DMS79 (cell line): ENCODE measurements at regions not wholly inside any gene's neighbourhood (a gene's known extent, or its start where the extent isn't known, plus 50 kb on each side); places are given as distances from the start of the nearest gene placed in this dataset.
"Not testable (repeated sequence)": the region's sequence is repeated elsewhere in the genome, so short reads cannot be mapped to it uniquely, and the experiment has no call there.

Source experiments
- DNase-seq: peaks from one replicate; lab custom pipeline; 2025; lab: John Stamatoyannopoulos, UW

DNA sequence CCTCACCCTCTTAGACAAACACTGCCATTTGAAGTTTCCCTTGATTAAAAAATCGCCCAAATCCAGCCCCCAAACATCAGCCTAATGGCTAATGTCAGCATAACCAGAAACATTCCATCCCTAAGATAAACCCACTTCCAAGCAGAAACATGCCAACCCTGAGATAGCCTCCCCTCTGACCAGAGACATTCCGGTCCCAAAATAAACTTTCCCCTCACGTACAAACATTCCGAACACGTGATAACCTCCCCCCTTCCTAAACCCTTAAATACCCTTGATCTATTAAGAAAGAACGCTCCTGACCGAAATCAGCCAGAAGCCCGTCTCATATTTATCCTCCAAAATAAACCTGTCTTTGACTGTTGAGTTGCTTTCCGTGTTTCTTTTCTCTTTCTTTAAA is 237.2 kb downstream of the ASMT start:
- DNase-seq: no peak

GRCh38 chrX:1853447-1853846 is 238.6 kb downstream of the ASMT start:
- no peak for DNase-seq

GRCh38 chrX:1853916-1854315 is 239.1 kb downstream of the ASMT start:
- no peak for DNase-seq

DNA sequence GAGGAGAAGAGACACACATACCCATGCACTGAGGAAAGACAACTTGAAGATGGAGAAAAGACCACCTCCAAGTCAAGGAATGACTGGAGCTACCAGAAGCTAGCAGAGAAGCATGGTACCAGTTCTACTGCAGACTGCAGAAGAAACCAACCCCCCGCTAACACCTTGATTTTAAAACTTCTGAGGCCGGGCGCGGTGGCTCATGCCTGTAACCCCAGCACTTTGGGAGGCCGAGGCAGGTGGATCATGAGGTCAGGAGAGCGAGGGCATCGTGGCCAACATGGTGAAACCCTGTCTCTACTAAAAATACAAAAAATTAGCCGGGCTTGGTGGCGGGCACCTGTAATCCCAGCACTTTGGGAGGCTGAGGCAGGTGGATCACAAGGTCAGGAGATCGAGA is 240.0 kb downstream of the ASMT start:
- not testable (repeated sequence) for DNase-seq

GRCh38 chrX:1859266-1859665 is 244.4 kb downstream of the ASMT start:
- DNase-seq: not testable (repeated sequence)

- no peak for DNase-seq
These were observed 246.2 kb downstream of the ASMT start for GRCh38 chrX:1860936-1861594.

- DNase-seq: not testable (repeated sequence)
These were observed 249.1 kb downstream of the ASMT start for GRCh38 chrX:1863995-1864394.

- no peak for DNase-seq
These were observed 255.6 kb downstream of the ASMT start for GRCh38 chrX:1870421-1870820.

DNA sequence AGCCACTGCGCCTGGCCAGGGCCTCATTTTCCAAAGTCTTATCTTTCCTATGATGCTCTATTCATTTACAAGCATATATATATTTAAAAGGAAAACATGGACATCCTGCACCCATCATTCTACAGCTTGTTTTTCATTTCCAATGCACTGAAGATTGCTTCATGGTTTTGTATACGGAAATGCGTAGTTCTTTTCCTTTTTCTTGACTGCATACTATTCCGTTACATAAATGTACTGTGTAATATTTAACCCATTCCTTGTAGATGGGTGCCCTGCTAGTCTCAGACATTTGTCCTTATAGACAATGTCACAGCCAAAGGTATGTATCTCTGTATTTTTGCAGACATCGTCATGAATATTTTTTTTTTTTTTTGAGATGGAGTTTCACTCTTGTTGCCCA is 257.0 kb downstream of the ASMT start:
- no peak for DNase-seq

- no peak for DNase-seq
These were observed 258.8 kb downstream of the ASMT start for GRCh38 chrX:1873671-1874070.

DNA sequence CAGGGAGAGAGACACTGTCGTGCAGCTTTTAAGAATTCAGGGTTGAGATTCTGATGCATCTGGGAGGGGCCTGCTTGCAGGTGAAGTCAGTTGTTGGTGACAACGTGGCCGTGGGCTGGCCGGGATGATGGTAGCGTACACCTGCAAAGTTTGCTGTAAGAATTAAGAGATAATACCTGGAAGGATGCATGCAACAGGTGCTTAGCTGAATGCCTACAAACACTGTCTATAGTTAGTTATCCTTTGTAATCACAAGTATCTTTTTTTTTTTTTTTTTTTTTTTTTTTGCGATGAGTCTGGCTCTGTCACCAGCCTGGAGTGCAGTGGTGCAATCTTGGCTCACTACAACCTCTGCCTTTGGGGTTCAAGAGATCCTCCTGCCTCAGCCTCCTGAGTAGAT is 259.6 kb downstream of the ASMT start:
- no peak for DNase-seq

- no peak for DNase-seq
These were observed 260.0 kb downstream of the ASMT start for GRCh38 chrX:1874899-1875298.

- no peak for DNase-seq
These were observed 261.2 kb downstream of the ASMT start for GRCh38 chrX:1876041-1876440.

DNA sequence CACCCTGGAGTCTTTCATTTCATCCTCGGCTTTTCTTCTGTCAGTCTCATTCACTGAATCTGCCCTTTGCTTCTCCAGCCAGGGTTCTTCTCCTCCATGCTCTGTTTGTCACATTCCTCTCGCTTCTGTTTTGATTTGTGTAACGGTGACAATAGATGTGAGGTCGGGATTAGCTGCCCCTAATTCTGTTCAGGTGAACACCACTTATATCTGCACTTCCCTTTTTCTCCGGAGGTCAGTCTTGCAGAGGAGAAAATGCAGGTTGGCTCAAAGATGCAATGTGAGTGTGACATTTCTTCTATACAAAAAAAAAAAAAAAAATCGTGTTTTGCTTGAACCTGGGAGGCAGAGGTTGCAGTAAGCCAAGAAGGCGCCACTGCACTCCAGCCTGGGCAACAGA is 262.9 kb downstream of the ASMT start:
- DNase-seq: no peak

DNA sequence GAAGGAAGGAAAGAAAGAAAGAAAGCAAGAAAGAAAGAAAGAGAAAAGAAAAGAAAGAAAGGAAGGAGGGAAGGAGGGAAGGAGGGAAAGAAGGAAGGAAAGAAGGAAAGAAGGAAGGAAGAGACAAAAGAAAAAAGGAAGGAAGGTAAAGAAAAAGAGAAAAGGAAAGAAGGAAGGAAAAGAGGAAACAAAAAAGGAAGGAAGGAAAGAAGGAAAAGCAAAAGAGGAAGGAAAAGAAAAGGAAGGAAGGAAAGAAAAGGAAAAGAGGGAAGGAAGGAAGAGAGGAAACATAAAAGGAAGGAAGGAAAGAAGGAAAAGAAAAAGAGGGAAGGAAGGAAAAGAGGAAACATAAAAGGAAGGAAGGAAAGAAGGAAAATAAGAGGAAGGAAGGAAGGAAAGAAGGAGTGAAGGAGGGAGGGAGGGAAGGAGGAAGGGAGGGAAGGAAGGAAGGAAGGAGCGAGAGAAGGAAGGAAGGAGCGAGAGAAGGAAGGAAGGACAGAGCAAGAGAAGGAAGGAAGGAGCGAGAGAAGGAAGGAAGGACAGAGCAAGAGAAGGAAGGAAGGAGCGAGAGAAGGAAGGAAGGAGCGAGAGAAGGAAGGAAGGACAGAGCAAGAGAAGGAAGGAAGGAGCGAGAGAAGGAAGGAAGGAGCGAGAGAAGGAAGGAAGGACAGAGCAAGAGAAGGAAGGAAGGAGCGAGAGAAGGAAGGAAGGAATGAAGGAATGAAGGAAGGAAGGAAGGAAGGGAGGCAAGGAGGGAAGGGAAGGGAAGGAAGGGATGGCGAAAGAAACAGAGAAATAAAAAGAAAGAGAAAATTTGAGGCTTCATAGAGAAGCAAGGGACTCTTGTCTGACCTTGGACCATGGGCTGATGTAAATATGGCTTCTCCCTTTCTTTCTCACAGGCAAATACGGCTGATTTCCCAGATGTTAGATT is 266.3 kb downstream of the ASMT start:
- DNase-seq: not testable (repeated sequence)

DNA sequence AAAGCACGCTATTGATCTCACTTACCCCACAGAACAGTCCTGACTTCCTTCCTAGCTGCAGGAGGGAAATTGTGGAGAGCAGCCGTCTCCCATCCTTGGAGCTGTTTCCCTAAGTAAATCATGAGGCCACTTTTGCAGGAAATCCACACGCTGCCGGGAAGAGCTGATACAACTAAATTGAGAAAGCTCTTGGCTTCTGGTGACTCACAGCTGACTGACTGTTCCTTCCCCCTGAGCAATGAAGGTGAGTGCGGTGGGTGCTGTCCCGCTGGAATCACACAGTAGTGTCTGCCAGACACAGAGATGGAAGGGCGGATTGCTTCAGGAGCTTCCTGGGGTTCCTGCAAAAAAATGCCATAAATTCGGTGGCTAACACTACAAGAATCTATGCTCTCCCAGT is 268.9 kb downstream of the ASMT start:
- DNase-seq: no peak

- no peak for DNase-seq
These were observed 269.6 kb downstream of the ASMT start for GRCh38 chrX:1884446-1884845.

GRCh38 chrX:1885116-1885515 is 270.3 kb downstream of the ASMT start:
- DNase-seq: no peak

GRCh38 chrX:1888305-1888704 is 273.4 kb downstream of the ASMT start:
- DNase-seq: not testable (repeated sequence)

- no peak for DNase-seq
These were observed 279.1 kb downstream of the ASMT start for GRCh38 chrX:1894026-1894294.

GRCh38 chrX:1894740-1895139 is 279.9 kb downstream of the ASMT start:
- no peak for DNase-seq

- no peak for DNase-seq
These were observed 280.7 kb downstream of the ASMT start for GRCh38 chrX:1895583-1895982.

DNA sequence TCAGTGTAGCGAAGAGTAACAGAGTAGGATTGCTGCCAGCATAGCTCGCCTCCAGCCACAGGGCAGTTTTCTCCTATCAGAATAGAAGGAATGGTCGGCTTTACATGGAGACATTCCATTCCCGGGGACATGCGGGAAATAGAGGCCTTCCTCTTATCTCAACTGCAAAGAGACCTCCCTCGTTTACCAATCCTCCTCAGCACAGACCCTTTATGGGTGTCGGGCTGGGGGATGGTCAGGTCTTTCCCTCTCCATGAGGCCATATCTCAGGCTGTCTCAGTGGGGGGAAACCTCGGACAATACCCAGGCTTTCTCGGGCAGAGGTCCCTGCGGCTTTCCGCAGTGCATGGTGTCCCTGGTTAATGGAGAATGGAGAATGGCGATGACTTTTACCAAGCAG is 285.0 kb downstream of the ASMT start:
- DNase-seq: no peak

DNA sequence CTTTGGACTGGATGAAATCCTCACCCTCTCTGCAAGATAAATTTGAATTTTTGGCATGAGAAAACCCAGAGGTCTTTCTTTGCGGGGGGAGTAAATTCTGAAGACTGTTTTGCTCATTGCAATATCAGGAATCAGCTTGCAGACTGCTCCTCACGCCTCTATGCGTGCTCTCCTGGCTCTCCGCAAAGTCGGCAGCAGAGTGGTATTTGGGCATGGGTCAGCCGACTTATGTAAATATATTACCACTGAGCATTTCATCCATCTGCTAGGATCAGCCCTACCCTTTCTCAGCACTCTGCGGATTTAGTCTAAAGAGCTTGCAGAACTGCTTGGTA is 288.0 kb downstream of the ASMT start:
- no peak for DNase-seq
